ENCODE measurements at regions not wholly inside any gene's neighbourhood (a gene's known extent, or its start where the extent isn't known, plus 50 kb on each side); places are given as distances from the start of the nearest gene placed in this dataset.

GRCh38 chr6:113540466-113540865 is 316.7 kb upstream of the MARCKS start:
- TF ChIP-seq MAX (IDR thresholded peaks at IDR 0.05; ENCODE audit: insufficient read depth, insufficient read length), result no peak
- TF ChIP-seq JUN (IDR thresholded peaks at IDR 0.05; ENCODE audit: borderline replicate concordance, insufficient read depth, insufficient read length, low read depth), result no peak
- TF ChIP-seq EZH2 (IDR thresholded peaks at IDR 0.05; ENCODE audit: borderline replicate concordance, low read depth, low read length, severe bottlenecking), result no peak
- TF ChIP-seq POLR2A (IDR thresholded peaks at IDR 0.05; ENCODE audit: low read depth, low read length), result no peak
- no peak for TF ChIP-seq CTCF (IDR thresholded peaks at IDR 0.05; ENCODE audit: extremely low read depth in 1 of 2, insufficient read depth in 1 of 2, low read depth in 1 of 2, low read length in 2 of 2)
- no peak for TF ChIP-seq GATA2 (IDR thresholded peaks at IDR 0.05; ENCODE audit: insufficient read depth, insufficient read length, low read depth, low read length)
- TF ChIP-seq FOS (IDR thresholded peaks at IDR 0.05; ENCODE audit: borderline replicate concordance, insufficient read depth, low read length), result no peak
- no peak for TF ChIP-seq POLR2AphosphoS5 (IDR thresholded peaks at IDR 0.05; ENCODE audit: insufficient read depth, low read depth, low read length)
- no peak for TF ChIP-seq MYC (IDR thresholded peaks at IDR 0.05; ENCODE audit: low read depth, low read length)

Data from endothelial cell of umbilical vein (primary cell).